SK-N-MC (cell line): ENCODE measurements at regions not wholly inside any gene's neighbourhood (a gene's known extent, or its start where the extent isn't known, plus 50 kb on each side); places are given as distances from the start of the nearest gene placed in this dataset.

Source experiments
- EZH2 ChIP-seq: fragments of 200-600 bp; sonication (generic); IDR thresholded peaks from one replicate; pipeline ENCODE4 v1.6.1; 2017; ENCODE audit warnings: antibody characterized with exemption
- POLR2AphosphoS5 ChIP-seq: IDR thresholded peaks from 2 replicates; pipeline ENCODE4 v1.6.1; 2012; ENCODE audit warnings: mild to moderate bottlenecking, low read depth, low read length, borderline replicate concordance

DNA sequence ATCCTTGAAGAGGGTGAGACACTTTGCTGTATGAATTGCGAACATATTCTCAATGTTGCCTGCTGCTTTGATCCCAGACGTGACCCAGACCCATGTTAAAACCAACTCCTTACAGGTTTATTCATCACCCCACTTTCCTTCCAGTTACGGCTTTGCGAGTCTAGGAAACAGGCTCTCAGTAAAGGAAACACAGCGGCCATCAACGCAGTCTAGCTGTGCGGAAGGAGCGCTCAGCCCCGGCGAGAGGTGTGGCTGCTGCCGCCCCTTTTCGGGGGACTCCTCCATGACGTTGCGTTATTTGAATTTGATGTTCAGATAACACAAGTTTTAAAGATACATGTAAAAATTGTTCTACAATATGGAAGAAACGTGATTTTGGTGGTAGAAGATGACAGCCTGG, 206.4 kb upstream of the FAT1 start:
- TF ChIP-seq POLR2AphosphoS5: no peak
- TF ChIP-seq EZH2: no peak
